ENCODE measurements at regions not wholly inside any gene's neighbourhood (a gene's known extent, or its start where the extent isn't known, plus 50 kb on each side); places are given as distances from the start of the nearest gene placed in this dataset.

- no peak for TF ChIP-seq CTCF (IDR thresholded peaks at IDR 0.05)
- no peak for TF ChIP-seq REST (IDR thresholded peaks at IDR 0.05)
- TF ChIP-seq ZFP36 (IDR thresholded peaks at IDR 0.05; ENCODE audit: borderline replicate concordance, partially characterized antibody), result no peak
- no peak for TF ChIP-seq SMC3 (IDR thresholded peaks at IDR 0.05)
- no peak for TF ChIP-seq RAD21 (conservative IDR thresholded peaks at IDR 0.05 in 1 of 2, IDR thresholded peaks at IDR 0.05 in 1 of 2)
- TF ChIP-seq CBX2 (IDR thresholded peaks at IDR 0.05; ENCODE audit: borderline replicate concordance, low read depth), result no peak
- TF ChIP-seq ELK1 (IDR thresholded peaks at IDR 0.05; ENCODE audit: low read depth, low read length), result no peak
- TF ChIP-seq RARB (CRISPR knock-in tag; IDR thresholded peaks at IDR 0.05), result no peak
- TF ChIP-seq JUN (IDR thresholded peaks at IDR 0.05), result no peak
- no peak for TF ChIP-seq HDAC2 (IDR thresholded peaks at IDR 0.05)
- no peak for TF ChIP-seq POLR2A (IDR thresholded peaks at IDR 0.05; ENCODE audit: low read length)
- no peak for TF ChIP-seq HMGXB4 (CRISPR knock-in tag; IDR thresholded peaks at IDR 0.05; ENCODE audit: borderline replicate concordance)
- TF ChIP-seq SREBF2 (IDR thresholded peaks at IDR 0.05), result no peak
Measured at GRCh38 chr15:38814891-38815290, 250.3 kb upstream of the RASGRP1 start.

Measured in A549 (cell line).